ENCODE measurements at regions not wholly inside any gene's neighbourhood (a gene's known extent, or its start where the extent isn't known, plus 50 kb on each side); places are given as distances from the start of the nearest gene placed in this dataset.

GRCh38 chr11:33646629-33647028, 54.0 kb downstream of the C11orf91 start:
- no peak for DNase-seq (ENCODE audit: low spot score)
- H3K4me1 ChIP-seq (ENCODE audit: insufficient read depth, low read length, poor library complexity, severe bottlenecking), result no peaks in the 10 kb centered on the region
- no peaks in the 10 kb centered on the region for H3K9me3 ChIP-seq (ENCODE audit: low read depth, low read length, poor library complexity, severe bottlenecking)
- TF ChIP-seq EZH2 (IDR thresholded peaks at IDR 0.05; ENCODE audit: borderline replicate concordance, low read depth, low read length, poor library complexity, severe bottlenecking), result no peak
- no peak for TF ChIP-seq CTCF (conservative IDR thresholded peaks at IDR 0.05; ENCODE audit: low read depth, low read length)
- CTCF ChIA-PET, result interaction anchor here (0.7 kb wide), 1 partner anchor 40 kb away, joined by 3 read pairs; no protein-coding TSS in a partner anchor
- POLR2A ChIA-PET (ENCODE audit: low non-redundant PET), result no interaction called here
- no peak overlapping the region for H3K4me3 ChIP-seq (ENCODE audit: low read depth, low read length, poor library complexity, severe bottlenecking)
- BruUV-seq (replicated peaks), result no TSS peak
- H3K27ac ChIP-seq (ENCODE audit: low read depth, low read length, poor library complexity, severe bottlenecking), result no peak overlapping the region
- intact Hi-C loops (cut with micrococcal nuclease; ENCODE audit: unreplicated experiment), result no loop called here
- H3K36me3 ChIP-seq (ENCODE audit: insufficient read depth, low read length, poor library complexity, severe bottlenecking), result no peaks in the 10 kb centered on the region
- H3K27me3 ChIP-seq (replicated peaks; ENCODE audit: insufficient read depth, low read depth, low read length, poor library complexity), result no peaks in the 10 kb centered on the region

GRCh38 chr11:33646168-33646567, 54.5 kb downstream of the C11orf91 start:
- Histone ChIP-seq H3K36me3 (ENCODE audit: insufficient read depth, low read length, poor library complexity, severe bottlenecking) (no peaks in the 10 kb centered on the region), H3K27ac (ENCODE audit: low read depth, low read length, poor library complexity, severe bottlenecking) (no peak overlapping the region), H3K27me3 (replicated peaks; ENCODE audit: insufficient read depth, low read depth, low read length, poor library complexity) (peaks cover 1% of the 10 kb centered on the region), H3K4me3 (ENCODE audit: low read depth, low read length, poor library complexity, severe bottlenecking) (no peak overlapping the region), H3K9me3 (ENCODE audit: low read depth, low read length, poor library complexity, severe bottlenecking) (no peaks in the 10 kb centered on the region), H3K4me1 (ENCODE audit: insufficient read depth, low read length, poor library complexity, severe bottlenecking) (no peaks in the 10 kb centered on the region)
- ChIA-PET CTCF (no interaction called here), POLR2A (ENCODE audit: low non-redundant PET) (no interaction called here)
- no peak for DNase-seq (ENCODE audit: low spot score)
- TF ChIP-seq EZH2 (IDR thresholded peaks at IDR 0.05; ENCODE audit: borderline replicate concordance, low read depth, low read length, poor library complexity, severe bottlenecking) (no peak), CTCF (conservative IDR thresholded peaks at IDR 0.05; ENCODE audit: low read depth, low read length) (no peak)
- no TSS peak for BruUV-seq (replicated peaks)
- intact Hi-C loops (cut with micrococcal nuclease; ENCODE audit: unreplicated experiment), result no loop called here

GRCh38 chr11:33645686-33646085, 54.9 kb downstream of the C11orf91 start:
- TF ChIP-seq EZH2 (IDR thresholded peaks at IDR 0.05; ENCODE audit: borderline replicate concordance, low read depth, low read length, poor library complexity, severe bottlenecking) (no peak), CTCF (conservative IDR thresholded peaks at IDR 0.05; ENCODE audit: low read depth, low read length) (no peak)
- Histone ChIP-seq H3K36me3 (ENCODE audit: insufficient read depth, low read length, poor library complexity, severe bottlenecking) (no peaks in the 10 kb centered on the region), H3K9me3 (ENCODE audit: low read depth, low read length, poor library complexity, severe bottlenecking) (no peaks in the 10 kb centered on the region), H3K4me3 (ENCODE audit: low read depth, low read length, poor library complexity, severe bottlenecking) (no peak overlapping the region), H3K4me1 (ENCODE audit: insufficient read depth, low read length, poor library complexity, severe bottlenecking) (no peaks in the 10 kb centered on the region), H3K27ac (ENCODE audit: low read depth, low read length, poor library complexity, severe bottlenecking) (no peak overlapping the region), H3K27me3 (replicated peaks; ENCODE audit: insufficient read depth, low read depth, low read length, poor library complexity) (peaks cover 5% of the 10 kb centered on the region)
- BruUV-seq (replicated peaks), result no TSS peak
- DNase-seq (ENCODE audit: low spot score), result no peak
- intact Hi-C loops (cut with micrococcal nuclease; ENCODE audit: unreplicated experiment), result no loop called here
- POLR2A ChIA-PET (ENCODE audit: low non-redundant PET), result no interaction called here
- CTCF ChIA-PET, result no interaction called here

Measured in A673 (cell line).